CD4-positive, alpha-beta T cell treated with Interleukin-21 for 1 hour (primary cell): ENCODE measurements at regions not wholly inside any gene's neighbourhood (a gene's known extent, or its start where the extent isn't known, plus 50 kb on each side); places are given as distances from the start of the nearest gene placed in this dataset.
"Not testable (repeated sequence)": the region's sequence is repeated elsewhere in the genome, so short reads cannot be mapped to it uniquely, and the experiment has no call there.

ENCODE experiments used
- DNase-seq: peaks from one replicate; pipeline ENCODE4 v3.0.0-alpha.2; 2020

GRCh38 chr12:107144441-107144840, 51.1 kb upstream of the CRY1 start:
- DNase-seq = no peak

GRCh38 chr12:107144990-107145389, 51.6 kb upstream of the CRY1 start:
- DNase-seq = no peak

GRCh38 chr12:107145397-107145796, 52.0 kb upstream of the CRY1 start:
- no peak for DNase-seq

DNA sequence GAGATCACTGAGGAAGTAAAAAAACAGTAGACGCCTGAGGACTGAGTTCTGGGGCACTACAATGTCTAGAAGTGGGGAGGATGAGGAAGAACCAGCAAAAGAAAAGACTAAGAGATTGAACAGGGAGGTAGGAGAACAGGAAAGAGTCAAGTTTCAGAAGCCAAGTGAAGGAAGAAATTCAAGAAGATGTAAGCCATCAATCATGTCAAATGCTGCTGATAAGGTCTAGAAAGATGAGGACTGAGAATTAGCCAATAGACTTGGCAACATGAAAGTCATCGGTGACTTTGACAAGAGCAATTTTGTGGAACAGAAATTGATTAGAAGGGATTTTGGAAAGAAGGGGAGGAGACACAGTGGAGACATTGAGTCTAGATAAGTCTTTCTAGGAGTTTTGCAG, 54.8 kb upstream of the CRY1 start:
- no peak for DNase-seq

GRCh38 chr12:107152315-107152714, 59.0 kb upstream of the CRY1 start:
- no peak for DNase-seq

- no peak for DNase-seq
Observed at GRCh38 chr12:107159384-107159900, 66.1 kb upstream of the CRY1 start.

DNA sequence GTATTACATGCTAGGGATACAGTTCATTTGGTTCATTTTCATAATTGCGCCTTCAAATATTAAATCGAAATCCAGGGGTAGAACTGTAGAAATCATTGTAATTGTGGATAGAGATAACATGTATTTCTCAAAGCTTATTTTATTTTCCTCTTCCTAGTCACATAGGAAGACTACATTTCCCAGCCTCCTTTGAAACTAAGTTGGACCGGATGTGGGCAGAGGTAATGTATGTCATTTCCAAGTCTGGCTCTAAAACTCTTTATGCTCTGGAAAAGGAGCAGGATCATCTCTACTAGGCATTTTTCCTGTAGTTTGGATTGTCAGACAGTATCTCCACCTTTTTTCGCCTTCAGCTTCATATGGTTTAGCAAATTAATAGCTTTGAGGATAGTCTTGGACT, 70.1 kb upstream of the CRY1 start:
- no peak for DNase-seq

- DNase-seq = no peak
Observed at GRCh38 chr12:107164392-107164791, 71.0 kb upstream of the CRY1 start.

DNA sequence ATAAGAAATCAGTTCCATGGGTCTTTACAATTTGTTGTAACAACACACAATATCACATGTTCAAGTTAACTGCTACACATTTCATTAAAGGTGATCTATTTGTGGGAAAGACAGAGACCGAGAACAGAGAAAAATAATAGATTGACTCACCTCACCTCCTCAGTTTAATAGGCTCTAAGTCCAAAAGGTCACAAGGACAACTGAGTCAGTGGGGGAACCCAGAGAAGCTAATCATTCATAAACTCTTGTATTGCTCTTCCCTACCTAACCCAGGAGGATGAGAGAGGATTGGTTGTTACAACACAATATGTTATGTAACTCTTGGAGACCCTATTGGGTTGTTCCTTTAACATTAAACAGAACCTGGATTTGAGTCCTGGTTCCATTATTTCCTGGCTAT, 72.2 kb upstream of the CRY1 start:
- DNase-seq = no peak

- DNase-seq = no peak
Observed at GRCh38 chr12:107167756-107168155, 74.4 kb upstream of the CRY1 start.

DNA sequence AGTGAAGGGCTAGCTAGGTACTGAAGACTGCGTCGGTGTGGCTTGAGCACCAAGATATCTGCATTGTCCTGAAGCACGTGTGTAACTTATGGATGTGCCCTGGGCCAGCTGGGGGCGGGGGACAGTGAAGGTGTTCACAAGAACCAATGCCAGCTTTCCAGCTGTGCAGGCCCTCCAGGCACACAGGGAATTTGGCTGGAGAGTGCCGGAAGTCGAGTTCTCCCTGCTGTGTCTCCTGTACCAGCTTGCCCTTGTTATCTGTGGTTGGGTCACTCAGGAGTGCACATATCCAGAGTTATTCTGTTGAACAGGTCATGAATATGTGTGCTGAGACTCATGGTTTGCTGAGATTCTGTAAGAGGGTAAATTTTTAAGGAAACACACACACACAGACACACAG, 75.9 kb upstream of the CRY1 start:
- no peak for DNase-seq

DNA sequence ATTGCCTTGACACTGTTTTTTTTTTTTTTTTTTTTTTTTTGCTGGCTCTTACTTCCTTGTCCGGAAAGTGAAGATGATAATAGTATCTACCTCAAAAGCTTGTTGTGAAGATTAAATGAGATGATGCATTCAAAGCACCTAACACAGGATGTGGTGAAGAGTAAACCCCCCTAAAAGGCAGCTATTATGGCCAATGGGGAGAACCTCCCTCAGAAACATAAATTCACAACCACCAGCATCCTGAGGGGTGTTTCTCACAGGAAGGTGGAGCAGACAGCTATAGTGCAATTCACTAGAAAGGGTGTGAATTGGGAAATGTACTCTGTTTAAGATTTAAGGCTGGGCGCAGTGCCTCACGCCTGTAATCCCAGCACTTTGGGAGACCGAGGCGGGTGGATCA, 85.4 kb upstream of the CRY1 start:
- DNase-seq = peak; percentile 41

DNA sequence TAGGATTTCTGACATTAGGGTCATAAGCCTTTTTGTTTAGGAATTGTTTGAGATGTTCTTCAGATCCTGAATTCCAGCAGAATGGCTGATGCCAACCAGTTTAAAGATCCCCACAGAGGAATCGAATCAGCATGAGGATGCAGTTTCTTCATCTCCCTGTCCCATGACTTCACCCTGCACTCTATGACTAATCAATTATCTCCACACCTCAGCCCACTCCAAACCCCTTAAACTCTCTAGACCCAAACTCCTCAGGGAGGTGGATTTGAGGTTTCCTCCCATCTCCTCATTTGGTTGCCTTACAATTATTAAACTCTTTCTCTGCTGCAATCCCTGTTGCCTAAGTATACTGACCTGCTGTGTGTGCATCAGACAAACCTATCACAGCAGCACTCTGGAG, 86.5 kb upstream of the CRY1 start:
- DNase-seq = no peak

GRCh38 chr12:107180272-107180671, 86.9 kb upstream of the CRY1 start:
- no peak for DNase-seq

DNA sequence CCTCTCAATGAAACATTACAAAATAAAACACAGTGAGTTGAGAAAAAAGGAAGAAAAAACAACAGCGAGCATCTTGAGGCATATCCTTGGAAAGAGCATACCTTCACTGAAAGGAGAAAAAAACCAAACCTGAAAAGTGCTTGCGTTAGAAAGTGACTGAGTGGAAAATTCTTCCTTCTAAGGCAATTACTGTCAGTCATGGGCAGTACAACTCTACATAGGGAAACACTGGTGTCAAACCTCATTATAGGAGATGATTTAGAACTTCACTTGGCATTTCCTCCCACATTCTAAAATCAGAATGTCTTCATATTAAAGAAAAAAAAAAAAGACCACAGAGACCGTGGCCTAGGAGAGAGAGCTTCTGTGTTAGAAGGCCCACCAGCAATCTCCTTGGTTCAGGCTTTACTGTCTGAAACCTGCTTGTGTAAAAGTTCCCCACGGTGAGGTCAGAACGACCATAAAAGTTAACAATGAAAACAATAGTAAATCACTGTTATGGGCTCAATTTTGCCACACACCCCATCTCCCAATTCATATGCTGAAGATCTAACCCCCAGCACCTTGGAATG, 91.1 kb upstream of the CRY1 start:
- no peak for DNase-seq

- DNase-seq = no peak
Observed at GRCh38 chr12:107196681-107197080, 103.3 kb upstream of the CRY1 start.

GRCh38 chr12:107200394-107200793, 107.0 kb upstream of the CRY1 start:
- DNase-seq = no peak

GRCh38 chr12:107207931-107208525, 114.7 kb upstream of the CRY1 start:
- no peak for DNase-seq

- DNase-seq = not testable (repeated sequence)
Observed at GRCh38 chr12:107209700-107210099, 116.4 kb upstream of the CRY1 start.

- DNase-seq = not testable (repeated sequence)
Observed at GRCh38 chr12:107214373-107214773, 121.0 kb upstream of the CRY1 start.

DNA sequence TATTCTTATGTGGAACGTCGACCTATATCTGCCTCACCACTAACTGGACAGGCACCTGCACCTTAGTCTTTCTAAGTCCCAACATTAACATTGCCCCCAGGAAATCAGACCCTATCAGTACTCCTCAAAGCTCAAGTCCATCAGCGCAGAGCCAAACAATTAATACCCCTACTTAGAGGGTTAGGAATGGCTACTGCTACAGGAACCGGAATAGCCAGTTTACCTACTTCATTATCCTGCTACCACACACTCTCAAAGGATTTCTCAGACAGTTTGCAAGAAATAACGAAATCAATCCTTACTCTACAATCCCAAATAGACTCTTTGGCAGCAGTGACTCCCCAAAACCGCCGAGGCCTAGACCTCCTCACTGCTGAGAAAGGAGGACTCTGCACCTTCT, 123.1 kb upstream of the CRY1 start:
- DNase-seq = not testable (repeated sequence)

- DNase-seq = no peak
Observed at GRCh38 chr12:107219301-107219700, 126.0 kb upstream of the CRY1 start.

- no peak for DNase-seq
Observed at GRCh38 chr12:107221913-107222312, 128.6 kb upstream of the CRY1 start.

DNA sequence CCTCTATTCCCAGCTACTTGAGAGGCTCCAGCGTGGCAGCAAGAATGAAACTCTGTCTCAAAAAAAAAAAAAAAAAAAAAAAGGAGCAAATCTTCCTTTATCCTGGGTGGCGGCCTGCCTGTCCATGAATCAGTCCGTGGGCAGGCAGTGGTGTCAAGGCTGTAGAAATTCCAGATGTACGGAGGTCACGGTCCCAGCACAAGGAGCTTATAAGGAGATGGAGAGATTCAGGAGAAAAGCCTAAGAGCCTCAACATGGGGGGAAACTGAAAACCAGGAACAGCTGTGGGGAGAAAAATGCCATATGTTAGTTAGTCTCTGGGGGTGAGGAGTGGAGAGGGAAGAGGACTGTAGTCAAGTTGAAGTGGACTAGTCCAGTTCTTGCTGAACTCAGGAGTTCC, 130.5 kb upstream of the CRY1 start:
- no peak for DNase-seq

- no peak for DNase-seq
Observed at GRCh38 chr12:107225635-107226034, 132.3 kb upstream of the CRY1 start.
